ENCODE measurements at regions not wholly inside any gene's neighbourhood (a gene's known extent, or its start where the extent isn't known, plus 50 kb on each side); places are given as distances from the start of the nearest gene placed in this dataset.

GRCh38 chr3:102614021-102614569, 179.3 kb downstream of the ZPLD1 start:
- RAD21 ChIA-PET (ENCODE audit: unreplicated experiment) = interaction anchor here (0.6 kb wide), 1 partner anchor 380 kb away, joined by 3 read pairs; no protein-coding TSS in a partner anchor
- H3K4me1 ChIP-seq (ENCODE audit: control insufficient read depth, insufficient read depth, low read length) = no peaks in the 10 kb centered on the region
- no peak overlapping the region for H2AFZ ChIP-seq (ENCODE audit: control insufficient read depth, low read depth, low read length)
- no peaks in the 10 kb centered on the region for H3K9me3 ChIP-seq (replicated peaks; ENCODE audit: control insufficient read depth, insufficient read depth, low read length)
- in situ Hi-C loops (cut with MboI) (no loop called here), intact Hi-C loops (cut with micrococcal nuclease; ENCODE audit: unreplicated experiment) (no loop called here)
- H3K4me2 ChIP-seq (ENCODE audit: control insufficient read depth, insufficient read depth) = no peak overlapping the region
- no peaks in the 10 kb centered on the region for H3K36me3 ChIP-seq (ENCODE audit: control insufficient read depth in 2 of 2, insufficient read depth in 2 of 2, low read length in 1 of 2)
- CTCF ChIA-PET = interaction anchor here (1.5 to 1.9 kb wide), 2 partner anchors 59 to 385 kb away, joined by 3 to 4 read pairs; no protein-coding TSS in a partner anchor
- no peak overlapping the region for H3K27ac ChIP-seq (ENCODE audit: control insufficient read depth, insufficient read depth)
- H3K9ac ChIP-seq (ENCODE audit: control insufficient read depth, insufficient read depth, low read length) = no peak overlapping the region
- no TSS peak for BruUV-seq (replicated peaks)
- H3K27me3 ChIP-seq (replicated peaks in 1 of 2; ENCODE audit: control insufficient read depth in 2 of 2, insufficient read depth in 2 of 2, low read length in 1 of 2) = peaks cover 0 to 2% of the 10 kb centered on the region in 2 experiments; a peak in 2 of 4 replicates
- ATAC-seq (no peak), FAIRE-seq (no peak), DNase-seq (ENCODE audit: low read depth, low spot score) (no peak)
- H4K20me1 ChIP-seq (ENCODE audit: control insufficient read depth, insufficient read depth) = no peaks in the 10 kb centered on the region
- TF ChIP-seq PML (IDR thresholded peaks at IDR 0.05; ENCODE audit: low read length) (no peak), RBBP5 (conservative IDR thresholded peaks at IDR 0.05) (no peak), CBX3 (IDR thresholded peaks at IDR 0.05; ENCODE audit: borderline replicate concordance, low read depth) (no peak), SREBF1 (IDR thresholded peaks at IDR 0.05; ENCODE audit: low read length) (no peak), SIN3A (IDR thresholded peaks at IDR 0.05; ENCODE audit: low read depth, low read length) (no peak)
- TF ChIP-seq, protein P1, sequence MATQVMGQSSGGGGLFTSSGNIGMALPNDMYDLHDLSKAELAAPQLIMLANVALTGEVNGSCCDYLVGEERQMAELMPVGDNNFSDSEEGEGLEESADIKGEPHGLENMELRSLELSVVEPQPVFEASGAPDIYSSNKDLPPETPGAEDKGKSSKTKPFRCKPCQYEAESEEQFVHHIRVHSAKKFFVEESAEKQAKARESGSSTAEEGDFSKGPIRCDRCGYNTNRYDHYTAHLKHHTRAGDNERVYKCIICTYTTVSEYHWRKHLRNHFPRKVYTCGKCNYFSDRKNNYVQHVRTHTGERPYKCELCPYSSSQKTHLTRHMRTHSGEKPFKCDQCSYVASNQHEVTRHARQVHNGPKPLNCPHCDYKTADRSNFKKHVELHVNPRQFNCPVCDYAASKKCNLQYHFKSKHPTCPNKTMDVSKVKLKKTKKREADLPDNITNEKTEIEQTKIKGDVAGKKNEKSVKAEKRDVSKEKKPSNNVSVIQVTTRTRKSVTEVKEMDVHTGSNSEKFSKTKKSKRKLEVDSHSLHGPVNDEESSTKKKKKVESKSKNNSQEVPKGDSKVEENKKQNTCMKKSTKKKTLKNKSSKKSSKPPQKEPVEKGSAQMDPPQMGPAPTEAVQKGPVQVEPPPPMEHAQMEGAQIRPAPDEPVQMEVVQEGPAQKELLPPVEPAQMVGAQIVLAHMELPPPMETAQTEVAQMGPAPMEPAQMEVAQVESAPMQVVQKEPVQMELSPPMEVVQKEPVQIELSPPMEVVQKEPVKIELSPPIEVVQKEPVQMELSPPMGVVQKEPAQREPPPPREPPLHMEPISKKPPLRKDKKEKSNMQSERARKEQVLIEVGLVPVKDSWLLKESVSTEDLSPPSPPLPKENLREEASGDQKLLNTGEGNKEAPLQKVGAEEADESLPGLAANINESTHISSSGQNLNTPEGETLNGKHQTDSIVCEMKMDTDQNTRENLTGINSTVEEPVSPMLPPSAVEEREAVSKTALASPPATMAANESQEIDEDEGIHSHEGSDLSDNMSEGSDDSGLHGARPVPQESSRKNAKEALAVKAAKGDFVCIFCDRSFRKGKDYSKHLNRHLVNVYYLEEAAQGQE (IDR thresholded peaks at IDR 0.05; ENCODE audit: low read depth, low read length) = no peak
- TF ChIP-seq, protein P2, sequence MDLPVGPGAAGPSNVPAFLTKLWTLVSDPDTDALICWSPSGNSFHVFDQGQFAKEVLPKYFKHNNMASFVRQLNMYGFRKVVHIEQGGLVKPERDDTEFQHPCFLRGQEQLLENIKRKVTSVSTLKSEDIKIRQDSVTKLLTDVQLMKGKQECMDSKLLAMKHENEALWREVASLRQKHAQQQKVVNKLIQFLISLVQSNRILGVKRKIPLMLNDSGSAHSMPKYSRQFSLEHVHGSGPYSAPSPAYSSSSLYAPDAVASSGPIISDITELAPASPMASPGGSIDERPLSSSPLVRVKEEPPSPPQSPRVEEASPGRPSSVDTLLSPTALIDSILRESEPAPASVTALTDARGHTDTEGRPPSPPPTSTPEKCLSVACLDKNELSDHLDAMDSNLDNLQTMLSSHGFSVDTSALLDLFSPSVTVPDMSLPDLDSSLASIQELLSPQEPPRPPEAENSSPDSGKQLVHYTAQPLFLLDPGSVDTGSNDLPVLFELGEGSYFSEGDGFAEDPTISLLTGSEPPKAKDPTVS (IDR thresholded peaks at IDR 0.05; ENCODE audit: low read depth, low read length) = no peak
- TF ChIP-seq, protein P3, sequence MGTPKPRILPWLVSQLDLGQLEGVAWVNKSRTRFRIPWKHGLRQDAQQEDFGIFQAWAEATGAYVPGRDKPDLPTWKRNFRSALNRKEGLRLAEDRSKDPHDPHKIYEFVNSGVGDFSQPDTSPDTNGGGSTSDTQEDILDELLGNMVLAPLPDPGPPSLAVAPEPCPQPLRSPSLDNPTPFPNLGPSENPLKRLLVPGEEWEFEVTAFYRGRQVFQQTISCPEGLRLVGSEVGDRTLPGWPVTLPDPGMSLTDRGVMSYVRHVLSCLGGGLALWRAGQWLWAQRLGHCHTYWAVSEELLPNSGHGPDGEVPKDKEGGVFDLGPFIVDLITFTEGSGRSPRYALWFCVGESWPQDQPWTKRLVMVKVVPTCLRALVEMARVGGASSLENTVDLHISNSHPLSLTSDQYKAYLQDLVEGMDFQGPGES (IDR thresholded peaks at IDR 0.05) = no peak
- POLR2A ChIA-PET = no interaction called here
- WGBS (ENCODE audit: insufficient coverage, insufficient replicate concordance, low lambda C conversion rate, missing lambda C conversion rate) = 35% methylated on average over 2 of the region's 2 CpGs
- H3K79me2 ChIP-seq (ENCODE audit: control insufficient read depth, insufficient read depth, low read length) = no peaks in the 10 kb centered on the region
- H3K4me3 ChIP-seq = no peak overlapping the region
- SMC1A ChIA-PET (ENCODE audit: uncharacterized antibody, unreplicated experiment) = interaction anchor here (1.0 kb wide), 1 partner anchor 32 kb away, joined by 3 read pairs; no protein-coding TSS in a partner anchor
